GM13977 (cell line): ENCODE measurements at regions not wholly inside any gene's neighbourhood (a gene's known extent, or its start where the extent isn't known, plus 50 kb on each side); places are given as distances from the start of the nearest gene placed in this dataset.

Experiments
- DNase-seq: peaks from one replicate; pipeline ENCODE4 v3.0.0; 2012; ENCODE audit warnings: low spot score
- in situ Hi-C: fragments of 300-500 bp; cut with MboI; formaldehyde crosslinking; loops from one replicate; pipeline ENCODE4 v1.12.0; 2022; ENCODE audit warnings: low sequenced_read_pairs, low pct_unique_long_range_greater_than_20kb, mixed read lengths, inconsistent platforms; ENCODE audit not compliant: unreplicated experiment
- TF ChIP-seq, protein P1 (sequence below): IDR thresholded peaks from 2 replicates; pipeline ENCODE4 v1.5.1; 2012; ENCODE audit warnings: mild to moderate bottlenecking, control low read depth; ENCODE audit not compliant: insufficient read depth; ENCODE audit errors: extremely low read depth, missing control alignments

DNA sequence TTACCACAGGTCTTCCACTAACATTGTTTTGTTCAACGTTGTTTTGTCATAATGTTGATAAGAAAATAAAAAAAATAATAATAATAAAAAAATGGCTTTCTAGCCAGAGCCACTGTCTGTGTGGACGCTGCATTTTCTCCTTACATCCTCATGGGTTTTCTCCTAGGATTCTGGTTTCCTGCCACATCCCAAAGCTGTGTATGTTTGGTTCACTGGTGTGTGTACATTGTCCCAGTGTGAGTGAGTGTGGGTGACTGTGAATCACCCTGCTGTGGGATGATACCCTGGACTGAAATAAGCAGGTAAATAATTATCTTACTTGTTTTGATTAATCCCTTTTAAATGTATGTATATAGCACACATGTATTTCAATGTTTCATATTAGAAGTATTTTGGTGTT is 2154.4 kb upstream of the AGA start:
- DNase-seq = no peak
- TF ChIP-seq, protein P1, sequence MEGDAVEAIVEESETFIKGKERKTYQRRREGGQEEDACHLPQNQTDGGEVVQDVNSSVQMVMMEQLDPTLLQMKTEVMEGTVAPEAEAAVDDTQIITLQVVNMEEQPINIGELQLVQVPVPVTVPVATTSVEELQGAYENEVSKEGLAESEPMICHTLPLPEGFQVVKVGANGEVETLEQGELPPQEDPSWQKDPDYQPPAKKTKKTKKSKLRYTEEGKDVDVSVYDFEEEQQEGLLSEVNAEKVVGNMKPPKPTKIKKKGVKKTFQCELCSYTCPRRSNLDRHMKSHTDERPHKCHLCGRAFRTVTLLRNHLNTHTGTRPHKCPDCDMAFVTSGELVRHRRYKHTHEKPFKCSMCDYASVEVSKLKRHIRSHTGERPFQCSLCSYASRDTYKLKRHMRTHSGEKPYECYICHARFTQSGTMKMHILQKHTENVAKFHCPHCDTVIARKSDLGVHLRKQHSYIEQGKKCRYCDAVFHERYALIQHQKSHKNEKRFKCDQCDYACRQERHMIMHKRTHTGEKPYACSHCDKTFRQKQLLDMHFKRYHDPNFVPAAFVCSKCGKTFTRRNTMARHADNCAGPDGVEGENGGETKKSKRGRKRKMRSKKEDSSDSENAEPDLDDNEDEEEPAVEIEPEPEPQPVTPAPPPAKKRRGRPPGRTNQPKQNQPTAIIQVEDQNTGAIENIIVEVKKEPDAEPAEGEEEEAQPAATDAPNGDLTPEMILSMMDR = no peak
- in situ Hi-C loops = no loop called here

DNA sequence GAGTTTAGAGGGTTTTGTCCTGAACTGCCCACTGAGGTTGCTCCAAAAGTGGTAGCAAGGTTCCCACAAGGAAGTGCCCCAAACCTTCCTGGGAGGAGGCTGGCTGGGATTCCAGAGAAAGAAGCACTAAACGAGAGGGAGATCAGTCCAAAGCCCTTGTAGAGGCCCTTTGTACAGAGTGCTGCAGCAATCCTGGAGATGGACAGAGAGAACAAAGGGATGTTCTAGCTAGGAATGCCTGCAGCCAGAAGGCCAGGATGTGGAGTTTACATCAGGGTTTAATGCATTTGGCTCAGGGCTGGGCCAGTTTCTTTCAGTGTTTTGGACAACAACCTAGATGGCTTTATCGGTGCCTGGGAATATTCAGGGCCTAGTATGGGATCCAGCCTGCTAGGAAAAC is 2155.1 kb upstream of the AGA start:
- in situ Hi-C loops = no loop called here
- DNase-seq = no peak
- TF ChIP-seq, protein P1 = no peak

DNA sequence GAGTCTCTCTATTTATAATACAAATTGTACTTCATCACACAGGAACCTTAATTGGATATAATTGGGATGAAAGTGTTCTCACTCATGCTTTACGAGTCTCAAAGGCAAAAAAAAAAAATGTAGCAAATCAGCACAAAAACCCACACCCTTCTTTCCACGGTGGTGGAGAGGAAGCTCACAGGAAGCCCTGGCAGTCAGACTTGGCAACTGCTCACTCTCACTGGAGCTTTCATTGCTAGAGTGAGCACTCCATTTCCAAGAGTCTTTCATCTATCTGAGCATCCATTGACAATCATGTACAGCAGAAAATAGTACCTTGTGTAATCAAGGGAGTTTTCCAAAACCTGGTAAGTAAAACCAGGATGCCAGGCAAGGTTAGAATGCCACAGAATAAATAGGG is 2159.4 kb upstream of the AGA start:
- DNase-seq = no peak
- in situ Hi-C loops = no loop called here
- TF ChIP-seq, protein P1 = no peak

DNA sequence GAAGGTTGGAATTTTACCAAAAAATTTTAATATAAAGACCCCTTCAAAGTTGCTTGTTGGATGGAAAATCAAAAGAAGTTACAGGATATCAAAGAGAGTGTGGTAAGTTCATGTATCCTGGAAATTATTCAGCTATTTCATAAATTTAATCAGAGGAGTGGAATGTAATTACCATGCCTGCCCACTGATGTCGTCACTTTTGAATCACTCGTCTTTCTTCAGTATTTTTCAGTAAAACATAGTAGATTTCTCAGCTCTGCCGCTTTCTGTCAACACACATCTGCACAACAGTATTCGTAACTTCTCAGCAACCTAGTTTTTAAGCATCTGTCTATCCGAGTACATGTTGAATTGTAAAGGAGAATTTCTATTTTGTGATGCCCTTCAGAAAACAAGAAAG is 2163.0 kb upstream of the AGA start:
- in situ Hi-C loops = no loop called here
- TF ChIP-seq, protein P1 = no peak
- no peak for DNase-seq

DNA sequence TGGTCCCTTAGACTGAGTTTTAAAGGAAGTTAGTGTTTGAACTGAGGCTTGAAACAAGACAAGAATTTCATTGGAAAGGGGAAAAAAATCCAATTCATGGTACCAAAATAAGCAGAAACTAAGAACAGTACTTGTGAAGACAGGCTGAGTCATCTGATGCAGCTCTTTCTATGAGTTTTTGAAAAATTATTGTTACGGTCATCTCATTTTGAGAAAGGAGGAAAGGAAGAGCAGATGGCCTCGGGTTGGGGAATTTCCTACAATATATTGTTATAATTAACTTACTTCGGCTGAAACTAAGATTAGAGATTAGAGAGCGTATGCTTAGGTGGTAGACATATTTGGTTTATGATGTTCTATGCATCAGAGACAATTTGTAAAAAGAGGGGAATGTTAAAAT is 2164.8 kb upstream of the AGA start:
- peak; percentile 8 for DNase-seq
- in situ Hi-C loops = no loop called here
- TF ChIP-seq, protein P1 = no peak

DNA sequence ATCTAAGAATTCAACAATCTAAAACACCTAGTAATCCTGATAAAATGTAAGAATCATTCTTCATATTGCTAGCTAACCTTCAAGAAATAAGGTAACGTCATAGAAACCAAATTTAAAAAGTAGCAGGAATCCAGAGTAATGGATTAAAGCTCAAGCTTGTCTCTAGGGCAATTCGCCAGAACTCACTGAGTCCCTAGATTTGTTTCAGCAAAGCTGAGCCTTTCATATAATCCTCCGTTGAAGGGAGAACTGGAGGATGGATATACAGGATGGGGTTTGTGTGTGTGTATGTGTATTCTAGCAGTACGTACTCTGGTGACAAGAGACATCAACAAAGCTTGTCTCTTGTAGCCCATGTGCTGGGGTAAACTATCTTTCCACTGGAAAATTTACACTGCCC is 2173.5 kb upstream of the AGA start:
- no peak for DNase-seq
- TF ChIP-seq, protein P1 = no peak
- in situ Hi-C loops = no loop called here

DNA sequence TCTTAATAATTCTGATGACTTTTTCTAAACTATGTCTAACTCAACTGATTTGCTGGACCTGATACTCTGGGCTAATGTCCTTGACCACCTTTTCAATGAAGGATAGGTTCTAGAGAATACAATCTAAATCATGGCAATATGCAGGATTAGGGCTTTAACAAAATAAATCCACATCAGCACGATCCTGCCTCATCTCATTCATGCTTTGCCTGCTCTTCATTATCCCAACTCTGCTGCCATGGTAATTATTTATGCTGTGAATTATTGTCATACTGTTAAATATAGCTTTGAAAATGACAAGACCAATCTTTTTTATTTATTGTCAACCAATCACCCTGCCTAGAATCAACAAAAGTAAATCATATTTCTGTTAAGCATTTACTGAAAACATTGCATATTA is 2176.7 kb upstream of the AGA start:
- TF ChIP-seq, protein P1 = no peak
- in situ Hi-C loops = no loop called here
- DNase-seq = no peak
